A673 (cell line): ENCODE measurements at regions not wholly inside any gene's neighbourhood (a gene's known extent, or its start where the extent isn't known, plus 50 kb on each side); places are given as distances from the start of the nearest gene placed in this dataset.

ENCODE experiments used
- BruUV-seq: library from RNA; stranded (reverse); fragments of 400-500 nt; replicated peaks from 2 replicates; lab custom pipeline; 2021; lab: Mats Ljungman, UMichigan
- CTCF ChIA-PET: fragments of 300-600 bp; sonication (Branson Sonifier 250); formaldehyde crosslinking; loops from one replicate; lab custom pipeline; 2022; ENCODE audit warnings: antibody characterized with exemption; lab: Charles Lee
- POLR2A ChIA-PET: fragments of 300-600 bp; sonication (Branson Sonifier 250); formaldehyde crosslinking; loops from one replicate; lab custom pipeline; 2022; ENCODE audit warnings: antibody characterized with exemption; ENCODE audit not compliant: low non-redundant PET; lab: Charles Lee
- DNase-seq: peaks from one replicate; pipeline ENCODE4 v3.0.0-alpha.2; 2015; ENCODE audit warnings: low spot score
- H3K27ac ChIP-seq: fragments of 200-600 bp; sonication (generic); 2 replicates; pipeline ENCODE4 v1.5.1; 2016; ENCODE audit warnings: mixed run types, low read depth, mild to moderate bottlenecking, mixed read lengths, antibody characterized with exemption, low read length; ENCODE audit not compliant: poor library complexity, severe bottlenecking
- H3K27me3 ChIP-seq: fragments of 200-600 bp; sonication (generic); replicated peaks from 2 replicates; pipeline ENCODE4 v1.6.1; 2017; ENCODE audit warnings: mixed run types, low read depth, mild to moderate bottlenecking, mixed read lengths, antibody characterized with exemption, low read length; ENCODE audit not compliant: insufficient read depth, poor library complexity
- H3K36me3 ChIP-seq: fragments of 200-600 bp; sonication (generic); 2 replicates; pipeline ENCODE4 v1.6.1; 2016; ENCODE audit warnings: mixed run types, mild to moderate bottlenecking, mixed read lengths, antibody characterized with exemption, low read length; ENCODE audit not compliant: insufficient read depth, poor library complexity, severe bottlenecking
- H3K4me1 ChIP-seq: fragments of 200-600 bp; sonication (generic); 2 replicates; pipeline ENCODE4 v1.6.1; 2017; ENCODE audit warnings: mixed run types, mild to moderate bottlenecking, mixed read lengths, antibody characterized with exemption, low read length; ENCODE audit not compliant: insufficient read depth, poor library complexity, severe bottlenecking
- H3K4me3 ChIP-seq: fragments of 200-600 bp; sonication (generic); 2 replicates; pipeline ENCODE4 v1.5.1; 2016; ENCODE audit warnings: low read depth, mixed run types, mild to moderate bottlenecking, mixed read lengths, low read length; ENCODE audit not compliant: poor library complexity, severe bottlenecking
- H3K9me3 ChIP-seq: fragments of 200-600 bp; sonication (generic); 2 replicates; pipeline ENCODE4 v1.6.1; 2016; ENCODE audit warnings: mixed run types, low read depth, mild to moderate bottlenecking, mixed read lengths, antibody characterized with exemption, low read length; ENCODE audit not compliant: poor library complexity, severe bottlenecking
- EZH2 ChIP-seq: fragments of 200-600 bp; sonication (generic); IDR thresholded peaks from 2 replicates; pipeline ENCODE4 v1.6.1; 2017; ENCODE audit warnings: borderline replicate concordance, low read depth, mild to moderate bottlenecking, mixed read lengths, antibody characterized with exemption, low read length; ENCODE audit not compliant: poor library complexity, severe bottlenecking
- intact Hi-C: fragments of 100-400 bp; cut with micrococcal nuclease; formaldehyde crosslinking; loops from one replicate; pipeline ENCODE4 v1.10.0; 2022; ENCODE audit not compliant: unreplicated experiment
- TF ChIP-seq, protein P1 (sequence below): fragments of 300-800, 200-600 bp; sonication (generic); conservative IDR thresholded peaks from 2 replicates; pipeline ENCODE4 v1.5.1; 2017; ENCODE audit warnings: low read depth, mild to moderate bottlenecking, antibody characterized with exemption, low read length, moderate library complexity, mixed read lengths

DNA sequence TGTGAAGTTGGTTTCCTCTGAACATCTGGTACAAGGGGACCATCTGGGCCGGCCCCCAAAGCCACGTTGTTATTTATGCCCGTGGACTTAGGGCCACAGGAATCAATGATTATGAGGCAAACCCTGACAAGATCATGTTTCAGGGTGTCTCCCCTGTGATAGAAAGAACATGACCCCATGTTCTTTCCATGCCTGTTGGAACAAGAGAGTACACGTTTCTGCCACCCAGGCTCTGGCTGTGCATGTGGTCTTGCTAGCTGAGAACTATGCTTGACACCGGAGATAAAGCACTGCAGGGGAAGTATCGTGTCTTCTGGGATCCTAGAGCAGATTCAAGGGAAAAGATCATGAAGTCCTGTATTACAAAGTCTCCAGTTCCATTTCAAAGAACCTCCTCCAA is 64.2 kb downstream of the TMEM17 start:
- H3K36me3 ChIP-seq = no peaks in the 10 kb centered on the region
- no peaks in the 10 kb centered on the region for H3K9me3 ChIP-seq
- TF ChIP-seq, protein P1, sequence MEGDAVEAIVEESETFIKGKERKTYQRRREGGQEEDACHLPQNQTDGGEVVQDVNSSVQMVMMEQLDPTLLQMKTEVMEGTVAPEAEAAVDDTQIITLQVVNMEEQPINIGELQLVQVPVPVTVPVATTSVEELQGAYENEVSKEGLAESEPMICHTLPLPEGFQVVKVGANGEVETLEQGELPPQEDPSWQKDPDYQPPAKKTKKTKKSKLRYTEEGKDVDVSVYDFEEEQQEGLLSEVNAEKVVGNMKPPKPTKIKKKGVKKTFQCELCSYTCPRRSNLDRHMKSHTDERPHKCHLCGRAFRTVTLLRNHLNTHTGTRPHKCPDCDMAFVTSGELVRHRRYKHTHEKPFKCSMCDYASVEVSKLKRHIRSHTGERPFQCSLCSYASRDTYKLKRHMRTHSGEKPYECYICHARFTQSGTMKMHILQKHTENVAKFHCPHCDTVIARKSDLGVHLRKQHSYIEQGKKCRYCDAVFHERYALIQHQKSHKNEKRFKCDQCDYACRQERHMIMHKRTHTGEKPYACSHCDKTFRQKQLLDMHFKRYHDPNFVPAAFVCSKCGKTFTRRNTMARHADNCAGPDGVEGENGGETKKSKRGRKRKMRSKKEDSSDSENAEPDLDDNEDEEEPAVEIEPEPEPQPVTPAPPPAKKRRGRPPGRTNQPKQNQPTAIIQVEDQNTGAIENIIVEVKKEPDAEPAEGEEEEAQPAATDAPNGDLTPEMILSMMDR = no peak
- TF ChIP-seq EZH2 = no peak
- DNase-seq = no peak
- POLR2A ChIA-PET = no interaction called here
- CTCF ChIA-PET = no interaction called here
- peaks cover 1% of the 10 kb centered on the region for H3K27me3 ChIP-seq
- no TSS peak for BruUV-seq
- no peaks in the 10 kb centered on the region for H3K4me1 ChIP-seq
- H3K4me3 ChIP-seq = no peak overlapping the region
- no peak overlapping the region for H3K27ac ChIP-seq
- intact Hi-C loops = no loop called here

GRCh38 chr2:62441421-62441820 is 64.6 kb downstream of the TMEM17 start:
- intact Hi-C loops = no loop called here
- no peaks in the 10 kb centered on the region for H3K27me3 ChIP-seq
- no TSS peak for BruUV-seq
- H3K36me3 ChIP-seq = no peaks in the 10 kb centered on the region
- no peaks in the 10 kb centered on the region for H3K4me1 ChIP-seq
- H3K27ac ChIP-seq = no peak overlapping the region
- POLR2A ChIA-PET = no interaction called here
- CTCF ChIA-PET = no interaction called here
- no peak for DNase-seq
- H3K4me3 ChIP-seq = no peak overlapping the region
- TF ChIP-seq, protein P1 = no peak
- no peak for TF ChIP-seq EZH2
- no peaks in the 10 kb centered on the region for H3K9me3 ChIP-seq

- no TSS peak for BruUV-seq
- TF ChIP-seq, protein P1 = no peak
- no peak for TF ChIP-seq EZH2
- intact Hi-C loops = no loop called here
- no peak overlapping the region for H3K27ac ChIP-seq
- H3K36me3 ChIP-seq = no peaks in the 10 kb centered on the region
- ChIA-PET POLR2A (no interaction called here), CTCF (no interaction called here)
- H3K4me3 ChIP-seq = no peak overlapping the region
- no peaks in the 10 kb centered on the region for H3K9me3 ChIP-seq
- H3K27me3 ChIP-seq = no peaks in the 10 kb centered on the region
- no peaks in the 10 kb centered on the region for H3K4me1 ChIP-seq
- no peak for DNase-seq
Measured at GRCh38 chr2:62440281-62440946, 65.6 kb downstream of the TMEM17 start.
